ENCODE measurements at regions not wholly inside any gene's neighbourhood (a gene's known extent, or its start where the extent isn't known, plus 50 kb on each side); places are given as distances from the start of the nearest gene placed in this dataset.
"Not testable (repeated sequence)": the region's sequence is repeated elsewhere in the genome, so short reads cannot be mapped to it uniquely, and the experiment has no call there.

- Histone ChIP-seq H3K4me2 (replicated peaks; ENCODE audit: extremely low read depth, low read length, poor library complexity, severe bottlenecking) (no peak overlapping the region), H3K27ac (ENCODE audit: low read depth in 1 of 2, low read length in 2 of 2) (no peak overlapping the region), H2AFZ (ENCODE audit: insufficient read depth, low read depth, low read length, poor library complexity, severe bottlenecking) (peak overlapping the region; percentile 25), H3K4me1 (ENCODE audit: control insufficient read depth in 1 of 2, insufficient read depth in 2 of 2, low read length in 2 of 2) (peaks cover 29 to 34% of the 10 kb centered on the region in 2 donors), H4K20me1 (ENCODE audit: insufficient read depth, low read length) (no peaks in the 10 kb centered on the region), H3K27me3 (ENCODE audit: control insufficient read depth in 2 of 2, insufficient read depth in 2 of 2, low read length in 2 of 2) (no peaks in the 10 kb centered on the region), H3K36me3 (replicated peaks in 1 of 2; ENCODE audit: control insufficient read depth in 1 of 2, insufficient read depth in 2 of 2, low read length in 2 of 2) (no peaks in the 10 kb centered on the region), H3K9ac (ENCODE audit: insufficient read depth, low read length, poor library complexity, severe bottlenecking) (no peak overlapping the region), H3K4me3 (replicated peaks in 1 of 3; ENCODE audit: low read depth in 2 of 3, low read length in 3 of 3) (no peak overlapping the region), H3K9me3 (replicated peaks in 1 of 2; ENCODE audit: control insufficient read depth in 1 of 2, insufficient read depth in 1 of 2, low read length in 2 of 2) (no peaks in the 10 kb centered on the region), H3K79me2 (ENCODE audit: insufficient read depth, low read length) (no peaks in the 10 kb centered on the region)
- H3K27me3 Mint-ChIP-seq (ENCODE audit: low read depth in 3 of 3), result peaks cover 0 to 4% (median 1%) of the 10 kb centered on the region in 3 donors
- intact Hi-C loops (cut with micrococcal nuclease), result no loop called here
- DNase-seq, result no peak
- H3K4me3 Mint-ChIP-seq, result no peak overlapping the region
- no peaks in the 10 kb centered on the region for H3K36me3 Mint-ChIP-seq
- H3K27ac Mint-ChIP-seq, result peak overlapping the region in 1 of 7 donors; percentile 63
- peaks cover 42% of the 10 kb centered on the region for H3K4me1 Mint-ChIP-seq
- TF ChIP-seq CTCF (IDR thresholded peaks at IDR 0.05), result no peak
- WGBS (ENCODE audit: insufficient coverage), result no CpG with 5 or more reads among the region's 1 CpG
- H3K9me3 Mint-ChIP-seq, result peaks cover 0 to 3% (median under 1%) of the 10 kb centered on the region in 7 donors
These were observed 521.6 kb downstream of the RNF144A start for GRCh38 chr2:7438855-7439254.

GRCh38 chr2:7440977-7441376 is 523.8 kb downstream of the RNF144A start:
- no CpG with 5 or more reads among the region's 4 CpGs for WGBS (ENCODE audit: insufficient coverage)
- Mint-ChIP-seq H3K4me1 (peaks cover 30% of the 10 kb centered on the region), H3K9me3 (peaks cover 0 to 3% (median 0%) of the 10 kb centered on the region in 7 donors)

GRCh38 chr2:7441841-7442240 is 524.6 kb downstream of the RNF144A start:
- H3K4me2 ChIP-seq (replicated peaks; ENCODE audit: extremely low read depth, low read length, poor library complexity, severe bottlenecking); H3K4me3 Mint-ChIP-seq; H3K36me3 Mint-ChIP-seq; H3K27ac Mint-ChIP-seq; H2AFZ ChIP-seq (ENCODE audit: insufficient read depth, low read depth, low read length, poor library complexity, severe bottlenecking); H3K27me3 ChIP-seq (ENCODE audit: control insufficient read depth in 2 of 2, insufficient read depth in 2 of 2, low read length in 2 of 2); intact Hi-C loops (cut with micrococcal nuclease); H3K36me3 ChIP-seq (replicated peaks in 1 of 2; ENCODE audit: control insufficient read depth in 1 of 2, insufficient read depth in 2 of 2, low read length in 2 of 2); H3K9me3 ChIP-seq (replicated peaks in 1 of 2; ENCODE audit: control insufficient read depth in 1 of 2, insufficient read depth in 1 of 2, low read length in 2 of 2); H3K27me3 Mint-ChIP-seq (ENCODE audit: low read depth in 3 of 3); H3K9ac ChIP-seq (ENCODE audit: insufficient read depth, low read length, poor library complexity, severe bottlenecking); H3K9me3 Mint-ChIP-seq; H3K79me2 ChIP-seq (ENCODE audit: insufficient read depth, low read length); H3K27ac ChIP-seq (ENCODE audit: low read depth in 1 of 2, low read length in 2 of 2); H4K20me1 ChIP-seq (ENCODE audit: insufficient read depth, low read length); H3K4me3 ChIP-seq (replicated peaks in 1 of 3; ENCODE audit: low read depth in 2 of 3, low read length in 3 of 3): not testable (repeated sequence)
- H3K4me1 Mint-ChIP-seq, result peaks cover 21% of the 10 kb centered on the region
- peaks cover 21 to 24% of the 10 kb centered on the region in 2 donors for H3K4me1 ChIP-seq (ENCODE audit: control insufficient read depth in 1 of 2, insufficient read depth in 2 of 2, low read length in 2 of 2)
- DNase-seq, result peak in 1 of 3 donors; percentile 16
- 81% methylated on average over 2 of the region's 3 CpGs for WGBS (ENCODE audit: insufficient coverage)

More at GRCh38 chr2:7440977-7441376, 523.8 kb downstream of the RNF144A start:
- Histone ChIP-seq H2AFZ (ENCODE audit: insufficient read depth, low read depth, low read length, poor library complexity, severe bottlenecking) (no peak overlapping the region), H3K9me3 (replicated peaks in 1 of 2; ENCODE audit: control insufficient read depth in 1 of 2, insufficient read depth in 1 of 2, low read length in 2 of 2) (no peaks in the 10 kb centered on the region), H3K9ac (ENCODE audit: insufficient read depth, low read length, poor library complexity, severe bottlenecking) (no peak overlapping the region), H3K36me3 (replicated peaks in 1 of 2; ENCODE audit: control insufficient read depth in 1 of 2, insufficient read depth in 2 of 2, low read length in 2 of 2) (no peaks in the 10 kb centered on the region), H4K20me1 (ENCODE audit: insufficient read depth, low read length) (no peaks in the 10 kb centered on the region), H3K4me2 (replicated peaks; ENCODE audit: extremely low read depth, low read length, poor library complexity, severe bottlenecking) (no peak overlapping the region), H3K4me1 (ENCODE audit: control insufficient read depth in 1 of 2, insufficient read depth in 2 of 2, low read length in 2 of 2) (peaks cover 28 to 33% of the 10 kb centered on the region in 2 donors), H3K79me2 (ENCODE audit: insufficient read depth, low read length) (no peaks in the 10 kb centered on the region), H3K27ac (ENCODE audit: low read depth in 1 of 2, low read length in 2 of 2) (no peak overlapping the region), H3K27me3 (ENCODE audit: control insufficient read depth in 2 of 2, insufficient read depth in 2 of 2, low read length in 2 of 2) (no peaks in the 10 kb centered on the region), H3K4me3 (replicated peaks in 1 of 3; ENCODE audit: low read depth in 2 of 3, low read length in 3 of 3) (no peak overlapping the region)
- no peak for TF ChIP-seq CTCF (IDR thresholded peaks at IDR 0.05)
- Mint-ChIP-seq H3K4me3 (no peak overlapping the region), H3K36me3 (no peaks in the 10 kb centered on the region), H3K27me3 (ENCODE audit: low read depth in 3 of 3) (peaks cover 0 to 4% (median 2%) of the 10 kb centered on the region in 3 donors), H3K27ac (no peak overlapping the region)
- DNase-seq, result no peak
- intact Hi-C loops (cut with micrococcal nuclease), result no loop called here

Data from CD14-positive monocyte (primary cell).